ENCODE measurements at regions not wholly inside any gene's neighbourhood (a gene's known extent, or its start where the extent isn't known, plus 50 kb on each side); places are given as distances from the start of the nearest gene placed in this dataset.

GRCh38 chr5:18687429-18687828, 1053.2 kb downstream of the TAF11L14 start:
- DNase-seq = no peak
- in situ Hi-C loops (cut with HindIII; ENCODE audit: low pct_ligation_motif_present, low sequenced_read_pairs) = no loop called here
- TF ChIP-seq CTCF (IDR thresholded peaks at IDR 0.05; ENCODE audit: low read depth, low read length, missing control alignments) = no peak
- Histone ChIP-seq H3K27ac (no peak overlapping the region), H3K27me3 (replicated peaks) (no peaks in the 10 kb centered on the region), H3K36me3 (replicated peaks) (no peaks in the 10 kb centered on the region), H3K4me3 (ENCODE audit: low read depth, low read length) (no peak overlapping the region)

- H3K36me3 ChIP-seq (replicated peaks) = no peaks in the 10 kb centered on the region
- in situ Hi-C loops (cut with HindIII; ENCODE audit: low pct_ligation_motif_present, low sequenced_read_pairs) = no loop called here
- H3K4me3 ChIP-seq (ENCODE audit: low read depth, low read length) = no peak overlapping the region
- no peak for DNase-seq
- H3K27ac ChIP-seq = no peak overlapping the region
- H3K27me3 ChIP-seq (replicated peaks) = no peaks in the 10 kb centered on the region
- no peak for TF ChIP-seq CTCF (IDR thresholded peaks at IDR 0.05; ENCODE audit: low read depth, low read length, missing control alignments)
Observed at GRCh38 chr5:18699681-18700080, 1065.4 kb downstream of the TAF11L14 start.

- Histone ChIP-seq H3K4me3 (ENCODE audit: low read depth, low read length) (no peak overlapping the region), H3K27ac (no peak overlapping the region), H3K27me3 (replicated peaks) (no peaks in the 10 kb centered on the region), H3K36me3 (replicated peaks) (no peaks in the 10 kb centered on the region)
- no peak for TF ChIP-seq CTCF (IDR thresholded peaks at IDR 0.05; ENCODE audit: low read depth, low read length, missing control alignments)
- DNase-seq = no peak
- in situ Hi-C loops (cut with HindIII; ENCODE audit: low pct_ligation_motif_present, low sequenced_read_pairs) = no loop called here
Observed at GRCh38 chr5:18702821-18703220, 1068.6 kb downstream of the TAF11L14 start.

- H3K27ac ChIP-seq = no peak overlapping the region
- H3K27me3 ChIP-seq (replicated peaks) = no peaks in the 10 kb centered on the region
- in situ Hi-C loops (cut with HindIII; ENCODE audit: low pct_ligation_motif_present, low sequenced_read_pairs) = no loop called here
- no peaks in the 10 kb centered on the region for H3K36me3 ChIP-seq (replicated peaks)
- DNase-seq = no peak
- no peak overlapping the region for H3K4me3 ChIP-seq (ENCODE audit: low read depth, low read length)
- no peak for TF ChIP-seq CTCF (IDR thresholded peaks at IDR 0.05; ENCODE audit: low read depth, low read length, missing control alignments)
Observed at GRCh38 chr5:18712936-18713485, 1078.8 kb downstream of the TAF11L14 start.

GRCh38 chr5:18720002-18720401, 1085.7 kb downstream of the TAF11L14 start:
- Histone ChIP-seq H3K4me3 (ENCODE audit: low read depth, low read length) (no peak overlapping the region), H3K27me3 (replicated peaks) (no peaks in the 10 kb centered on the region), H3K36me3 (replicated peaks) (no peaks in the 10 kb centered on the region), H3K27ac (no peak overlapping the region)
- in situ Hi-C loops (cut with HindIII; ENCODE audit: low pct_ligation_motif_present, low sequenced_read_pairs) = no loop called here
- TF ChIP-seq CTCF (IDR thresholded peaks at IDR 0.05; ENCODE audit: low read depth, low read length, missing control alignments) = no peak
- DNase-seq = no peak
